ENCODE measurements at regions not wholly inside any gene's neighbourhood (a gene's known extent, or its start where the extent isn't known, plus 50 kb on each side); places are given as distances from the start of the nearest gene placed in this dataset.

GRCh38 chr10:121108051-121108450 lies 256.9 kb downstream of the WDR11 start:
- POLR2A ChIA-PET = no interaction called here
- WGBS (ENCODE audit: low lambda C conversion rate) = 49% methylated on average over 3 of the region's 3 CpGs
- Histone ChIP-seq H3K4me2 (no peak overlapping the region), H3K79me2 (ENCODE audit: insufficient read depth) (no peaks in the 10 kb centered on the region), H4K20me1 (ENCODE audit: insufficient read depth) (no peaks in the 10 kb centered on the region), H3K9ac (no peak overlapping the region), H3K27me3 (ENCODE audit: insufficient read depth) (no peaks in the 10 kb centered on the region), H3K9me3 (no peaks in the 10 kb centered on the region), H2AFZ (ENCODE audit: low read depth) (no peak overlapping the region), H3F3A (replicated peaks; ENCODE audit: insufficient read depth) (no peaks in the 10 kb centered on the region), H3K9me2 (no peaks in the 10 kb centered on the region), H3K27ac (ENCODE audit: low read depth in 2 of 2, low read length in 1 of 2) (no peak overlapping the region), H3K4me3 (ENCODE audit: low read depth in 2 of 2, low read length in 1 of 2) (no peak overlapping the region), H3K4me1 (ENCODE audit: control insufficient read depth in 1 of 2, insufficient read depth in 2 of 2, low read depth in 1 of 2, low read length in 1 of 2) (no peaks in the 10 kb centered on the region), H3K36me3 (replicated peaks in 1 of 2; ENCODE audit: control insufficient read depth in 1 of 2, insufficient read depth in 2 of 2, low read length in 1 of 2) (no peaks in the 10 kb centered on the region)
- CTCF ChIA-PET = no interaction called here
- DNase-seq = no peak
- TF ChIP-seq MXI1 (IDR thresholded peaks at IDR 0.05; ENCODE audit: low read depth, low read length) (no peak), MAX (IDR thresholded peaks at IDR 0.05; ENCODE audit: low read depth) (no peak), PBX3 (IDR thresholded peaks at IDR 0.05) (no peak)

- no peak overlapping the region for H3K4me3 ChIP-seq (ENCODE audit: low read depth in 2 of 2, low read length in 1 of 2)
- no peak overlapping the region for H2AFZ ChIP-seq (ENCODE audit: low read depth)
- H3K9me2 ChIP-seq = no peaks in the 10 kb centered on the region
- no peaks in the 10 kb centered on the region for H3K79me2 ChIP-seq (ENCODE audit: insufficient read depth)
- no peak overlapping the region for H3K4me2 ChIP-seq
- DNase-seq = no peak
- ChIA-PET CTCF (interaction anchor here (1.4 kb wide), 1 partner anchor 776 kb away, joined by 3 read pairs; no protein-coding TSS in a partner anchor), POLR2A (no interaction called here)
- no peaks in the 10 kb centered on the region for H3K27me3 ChIP-seq (ENCODE audit: insufficient read depth)
- no peaks in the 10 kb centered on the region for H4K20me1 ChIP-seq (ENCODE audit: insufficient read depth)
- TF ChIP-seq PBX3 (IDR thresholded peaks at IDR 0.05) (no peak), USF2 (IDR thresholded peaks at IDR 0.05; ENCODE audit: borderline replicate concordance, low read depth, low read length) (no peak), POLR2AphosphoS5 (IDR thresholded peaks at IDR 0.05; ENCODE audit: low read depth, low read length) (no peak), RFX5 (IDR thresholded peaks at IDR 0.05; ENCODE audit: low read length) (no peak), GATA2 (CRISPR knock-in tag; IDR thresholded peaks at IDR 0.05) (no peak), TAF1 (IDR thresholded peaks at IDR 0.05; ENCODE audit: borderline replicate concordance, low read depth, low read length) (no peak), CHD2 (IDR thresholded peaks at IDR 0.05; ENCODE audit: low read length, partially characterized antibody) (no peak), TCF12 (IDR thresholded peaks at IDR 0.05) (no peak), SIN3A (IDR thresholded peaks at IDR 0.05; ENCODE audit: borderline replicate concordance, low read depth, low read length) (no peak), CTCF (IDR thresholded peaks at IDR 0.05) (no peak), FOSL2 (IDR thresholded peaks at IDR 0.05; ENCODE audit: borderline replicate concordance, low read depth) (no peak), FOXM1 (IDR thresholded peaks at IDR 0.05; ENCODE audit: low read depth) (no peak), YY1 (IDR thresholded peaks at IDR 0.05; ENCODE audit: low read depth) (no peak)
- no peak overlapping the region for H3K27ac ChIP-seq (ENCODE audit: low read depth in 2 of 2, low read length in 1 of 2)
- no peaks in the 10 kb centered on the region for H3K36me3 ChIP-seq (replicated peaks in 1 of 2; ENCODE audit: control insufficient read depth in 1 of 2, insufficient read depth in 2 of 2, low read length in 1 of 2)
- H3K9me3 ChIP-seq = no peaks in the 10 kb centered on the region
- H3F3A ChIP-seq (replicated peaks; ENCODE audit: insufficient read depth) = no peaks in the 10 kb centered on the region
- no peak overlapping the region for H3K9ac ChIP-seq
- H3K4me1 ChIP-seq (ENCODE audit: control insufficient read depth in 1 of 2, insufficient read depth in 2 of 2, low read depth in 1 of 2, low read length in 1 of 2) = no peaks in the 10 kb centered on the region
These were observed 259.2 kb downstream of the WDR11 start for GRCh38 chr10:121110369-121110768.

Data from SK-N-SH (cell line).